Caco-2 (cell line): ENCODE measurements at regions not wholly inside any gene's neighbourhood (a gene's known extent, or its start where the extent isn't known, plus 50 kb on each side); places are given as distances from the start of the nearest gene placed in this dataset.

Experiments
- BruUV-seq: library from RNA; stranded (reverse); fragments of 400-500 nt; replicated peaks from 2 replicates; lab custom pipeline; 2021; lab: Mats Ljungman, UMichigan
- CTCF ChIA-PET: fragments of 300-600 bp; sonication (Branson Sonifier 250); formaldehyde crosslinking; loops from one replicate; lab custom pipeline; 2022; ENCODE audit warnings: antibody characterized with exemption; lab: Charles Lee
- POLR2A ChIA-PET: fragments of 300-600 bp; sonication (Branson Sonifier 250); formaldehyde crosslinking; loops from one replicate; lab custom pipeline; 2022; ENCODE audit warnings: antibody characterized with exemption; lab: Charles Lee
- DNase-seq, 2 experiments: peaks; one replicate each; pipeline versions ENCODE4 v3.0.0 to v3.0.0-alpha.2; 2020 to 2022
- H3K27me3 ChIP-seq: replicated peaks from 2 replicates; pipeline ENCODE4 v1.6.0; 2011; ENCODE audit warnings: low read length; ENCODE audit not compliant: control insufficient read depth, insufficient read depth
- H3K36me3 ChIP-seq: 2 replicates; pipeline ENCODE4 v1.5.1; 2011; ENCODE audit warnings: low read length; ENCODE audit not compliant: control insufficient read depth, insufficient read depth
- H3K4me1 ChIP-seq: fragments of 250-450 bp; sonication (Bioruptor Pico); 2 replicates; pipeline ENCODE4 v1.5.1; 2020; ENCODE audit warnings: mild to moderate bottlenecking
- H3K4me3 ChIP-seq: 2 replicates; pipeline ENCODE4 v1.5.1; 2011; ENCODE audit warnings: low read depth, mild to moderate bottlenecking, control low read depth, low read length
- H3K9me3 ChIP-seq: fragments of 250-450 bp; sonication (Bioruptor Pico); 2 replicates; pipeline ENCODE4 v1.5.1; 2020; ENCODE audit warnings: mild to moderate bottlenecking, moderate library complexity
- H3K27ac Mint-ChIP-seq: one replicate; pipeline ENCODE4 v1.8.0; 2022; ENCODE audit warnings: mixed read lengths; ENCODE audit not compliant: unreplicated experiment
- H3K27me3 Mint-ChIP-seq: one replicate; pipeline ENCODE4 v1.8.0; 2022; ENCODE audit warnings: mixed read lengths; ENCODE audit not compliant: insufficient read depth, unreplicated experiment
- H3K36me3 Mint-ChIP-seq: one replicate; pipeline ENCODE4 v1.8.0; 2022; ENCODE audit warnings: mild to moderate bottlenecking, mixed read lengths; ENCODE audit not compliant: insufficient read depth, unreplicated experiment
- H3K4me1 Mint-ChIP-seq: one replicate; pipeline ENCODE4 v1.8.0; 2022; ENCODE audit warnings: low read depth, mixed read lengths; ENCODE audit not compliant: unreplicated experiment
- H3K4me3 Mint-ChIP-seq: one replicate; pipeline ENCODE4 v1.8.0; 2022; ENCODE audit warnings: mild to moderate bottlenecking, moderate library complexity, mixed read lengths; ENCODE audit not compliant: unreplicated experiment
- H3K9me3 Mint-ChIP-seq: one replicate; pipeline ENCODE4 v1.8.0; 2022; ENCODE audit warnings: mixed read lengths; ENCODE audit not compliant: unreplicated experiment
- intact Hi-C: fragments of 100-400 bp; cut with micrococcal nuclease; formaldehyde crosslinking; loops from one replicate; pipeline ENCODE4 v1.10.0; 2022; ENCODE audit not compliant: unreplicated experiment
- TF ChIP-seq, protein P1 (sequence below), 2 experiments: fragments of 200-600 bp in 1 of 2; IDR thresholded peaks; 1 replicate in 1 of 2; 2 replicates in 1 of 2; pipeline versions ENCODE4 v1.5.1 to v1.8.0; 2011 to 2022; ENCODE audit warnings: antibody characterized with exemption in 1 of 2, control low read depth in 1 of 2, inconsistent platforms in 1 of 2, low read depth in 1 of 2, low read length in 1 of 2, mild to moderate bottlenecking in 1 of 2, moderate library complexity in 1 of 2; ENCODE audit not compliant: insufficient read depth in 1 of 2, severe bottlenecking in 1 of 2, unreplicated experiment in 1 of 2

DNA sequence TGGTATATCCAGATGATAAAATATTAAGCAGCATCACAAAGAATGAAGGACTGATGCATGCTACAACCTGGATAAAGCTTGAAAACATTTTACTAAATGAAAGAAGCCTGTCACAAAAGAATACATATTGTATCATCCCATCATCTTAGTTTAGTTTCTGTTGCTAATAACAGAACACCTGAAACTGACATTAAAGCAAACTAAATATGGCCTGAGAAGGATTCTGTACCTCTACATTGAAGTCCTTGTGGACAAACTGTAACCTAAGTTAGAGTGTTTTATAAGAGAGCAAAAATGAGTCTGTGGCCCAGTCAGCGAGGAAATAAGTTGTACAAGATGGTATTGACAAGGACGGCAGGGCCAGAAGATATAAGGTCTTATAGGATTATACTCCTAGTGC, 261.0 kb upstream of the CPHXL start:
- DNase-seq: no peak
- Mint-ChIP-seq H3K4me1 (no peaks in the 10 kb centered on the region), H3K4me3 (no peak overlapping the region), H3K27me3 (no peaks in the 10 kb centered on the region), H3K27ac (no peak overlapping the region), H3K9me3 (no peaks in the 10 kb centered on the region), H3K36me3 (no peaks in the 10 kb centered on the region)
- ChIA-PET POLR2A (no interaction called here), CTCF (no interaction called here)
- H3K4me1 ChIP-seq: no peaks in the 10 kb centered on the region
- intact Hi-C loops: no loop called here
- no peak overlapping the region for H3K4me3 ChIP-seq
- no peaks in the 10 kb centered on the region for H3K9me3 ChIP-seq
- no peaks in the 10 kb centered on the region for H3K27me3 ChIP-seq
- TF ChIP-seq, protein P1, sequence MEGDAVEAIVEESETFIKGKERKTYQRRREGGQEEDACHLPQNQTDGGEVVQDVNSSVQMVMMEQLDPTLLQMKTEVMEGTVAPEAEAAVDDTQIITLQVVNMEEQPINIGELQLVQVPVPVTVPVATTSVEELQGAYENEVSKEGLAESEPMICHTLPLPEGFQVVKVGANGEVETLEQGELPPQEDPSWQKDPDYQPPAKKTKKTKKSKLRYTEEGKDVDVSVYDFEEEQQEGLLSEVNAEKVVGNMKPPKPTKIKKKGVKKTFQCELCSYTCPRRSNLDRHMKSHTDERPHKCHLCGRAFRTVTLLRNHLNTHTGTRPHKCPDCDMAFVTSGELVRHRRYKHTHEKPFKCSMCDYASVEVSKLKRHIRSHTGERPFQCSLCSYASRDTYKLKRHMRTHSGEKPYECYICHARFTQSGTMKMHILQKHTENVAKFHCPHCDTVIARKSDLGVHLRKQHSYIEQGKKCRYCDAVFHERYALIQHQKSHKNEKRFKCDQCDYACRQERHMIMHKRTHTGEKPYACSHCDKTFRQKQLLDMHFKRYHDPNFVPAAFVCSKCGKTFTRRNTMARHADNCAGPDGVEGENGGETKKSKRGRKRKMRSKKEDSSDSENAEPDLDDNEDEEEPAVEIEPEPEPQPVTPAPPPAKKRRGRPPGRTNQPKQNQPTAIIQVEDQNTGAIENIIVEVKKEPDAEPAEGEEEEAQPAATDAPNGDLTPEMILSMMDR (IDR thresholded peaks at IDR 0.05; ENCODE audit: insufficient read depth in 1 of 2, low read depth in 1 of 2, low read length in 1 of 2, severe bottlenecking in 1 of 2, unreplicated experiment in 1 of 2): no peak
- H3K36me3 ChIP-seq: no peaks in the 10 kb centered on the region
- no TSS peak for BruUV-seq

DNA sequence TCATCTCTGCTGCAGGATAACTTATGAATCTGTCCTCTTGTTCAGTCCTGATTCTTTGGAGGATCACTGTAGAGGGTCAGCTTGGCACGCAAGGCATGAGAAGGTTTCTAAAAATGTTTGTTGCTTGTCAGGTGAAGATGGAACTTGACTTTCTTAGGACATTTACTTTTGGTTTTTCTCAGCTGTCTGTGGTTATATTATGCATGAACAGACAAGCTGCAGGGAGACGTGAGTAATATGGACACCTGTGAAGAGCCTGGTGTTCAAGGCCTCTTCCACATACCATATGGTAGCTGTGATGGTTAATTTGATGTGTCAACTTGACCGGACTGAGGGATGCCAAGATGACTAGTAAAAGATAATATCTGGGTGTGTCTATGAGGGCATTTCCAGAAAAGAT, 270.2 kb upstream of the CPHXL start:
- intact Hi-C loops: no loop called here
- Histone ChIP-seq H3K27me3 (no peaks in the 10 kb centered on the region), H3K9me3 (no peaks in the 10 kb centered on the region), H3K4me1 (no peaks in the 10 kb centered on the region), H3K4me3 (no peak overlapping the region), H3K36me3 (no peaks in the 10 kb centered on the region)
- no peaks in the 10 kb centered on the region for H3K36me3 Mint-ChIP-seq
- BruUV-seq: no TSS peak
- no peak overlapping the region for H3K27ac Mint-ChIP-seq
- no peak overlapping the region for H3K4me3 Mint-ChIP-seq
- DNase-seq: no peak
- TF ChIP-seq, protein P1 (IDR thresholded peaks at IDR 0.05; ENCODE audit: insufficient read depth in 1 of 2, low read depth in 1 of 2, low read length in 1 of 2, severe bottlenecking in 1 of 2, unreplicated experiment in 1 of 2): no peak
- no peaks in the 10 kb centered on the region for H3K4me1 Mint-ChIP-seq
- peaks cover 17% of the 10 kb centered on the region for H3K9me3 Mint-ChIP-seq
- ChIA-PET POLR2A (no interaction called here), CTCF (no interaction called here)
- H3K27me3 Mint-ChIP-seq: no peaks in the 10 kb centered on the region

DNA sequence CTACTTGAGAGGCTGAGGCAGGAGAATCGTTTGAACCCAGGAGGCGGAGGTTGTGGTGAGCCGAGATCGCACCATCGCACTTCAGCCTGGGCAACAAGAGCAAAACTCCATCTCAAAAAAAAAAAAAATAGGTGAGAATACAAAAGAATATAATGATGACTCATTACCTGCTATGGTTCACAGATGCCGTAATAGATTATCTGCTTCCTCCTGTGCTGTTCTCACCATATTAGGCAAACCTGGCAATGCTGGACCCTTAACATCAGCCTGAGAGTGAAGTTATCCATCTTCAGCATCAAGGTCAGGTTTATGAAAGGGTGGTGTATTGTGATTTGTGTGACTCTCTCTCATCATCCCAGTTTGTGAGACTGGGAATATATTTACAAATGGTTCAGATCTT, 271.3 kb upstream of the CPHXL start:
- Histone ChIP-seq H3K4me1 (no peaks in the 10 kb centered on the region), H3K27me3 (no peaks in the 10 kb centered on the region), H3K9me3 (no peaks in the 10 kb centered on the region), H3K4me3 (no peak overlapping the region), H3K36me3 (no peaks in the 10 kb centered on the region)
- BruUV-seq: no TSS peak
- POLR2A ChIA-PET: no interaction called here
- no peaks in the 10 kb centered on the region for H3K4me1 Mint-ChIP-seq
- TF ChIP-seq, protein P1 (IDR thresholded peaks at IDR 0.05; ENCODE audit: insufficient read depth in 1 of 2, low read depth in 1 of 2, low read length in 1 of 2, severe bottlenecking in 1 of 2, unreplicated experiment in 1 of 2): no peak
- no peaks in the 10 kb centered on the region for H3K27me3 Mint-ChIP-seq
- DNase-seq: no peak
- H3K36me3 Mint-ChIP-seq: no peaks in the 10 kb centered on the region
- H3K4me3 Mint-ChIP-seq: no peak overlapping the region
- no peak overlapping the region for H3K27ac Mint-ChIP-seq
- peaks cover 17% of the 10 kb centered on the region for H3K9me3 Mint-ChIP-seq
- CTCF ChIA-PET: no interaction called here
- intact Hi-C loops: no loop called here
